NOMO-1 treated with DMSO at 0.1 percent for 48 hours (cell line): ENCODE measurements at regions not wholly inside any gene's neighbourhood (a gene's known extent, or its start where the extent isn't known, plus 50 kb on each side); places are given as distances from the start of the nearest gene placed in this dataset.
"Not testable (repeated sequence)": the region's sequence is repeated elsewhere in the genome, so short reads cannot be mapped to it uniquely, and the experiment has no call there.

Experiments used
- DNase-seq: peaks from one replicate; lab custom pipeline; 2025; ENCODE audit not compliant: unreplicated experiment; lab: John Stamatoyannopoulos, UW

DNA sequence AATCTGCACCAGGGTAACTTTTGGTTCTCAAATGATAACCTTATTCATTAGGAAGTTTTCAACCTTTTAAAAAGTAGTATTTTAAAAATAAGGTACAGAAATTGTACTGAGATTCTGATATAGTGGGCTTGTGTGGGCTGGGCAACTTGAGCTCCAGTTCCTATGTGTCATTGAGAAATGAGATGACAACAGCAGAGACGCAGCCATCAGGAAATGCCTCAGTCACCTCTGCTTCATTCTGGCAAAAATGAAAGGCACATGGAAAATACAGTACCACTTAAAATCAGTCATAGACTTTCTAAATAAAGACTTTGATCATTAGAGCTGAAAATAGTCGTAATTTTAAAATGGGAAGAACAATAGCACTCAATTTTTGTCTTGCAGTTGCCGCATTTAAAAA is 480.2 kb downstream of the PLK2 start:
- DNase-seq, result no peak

DNA sequence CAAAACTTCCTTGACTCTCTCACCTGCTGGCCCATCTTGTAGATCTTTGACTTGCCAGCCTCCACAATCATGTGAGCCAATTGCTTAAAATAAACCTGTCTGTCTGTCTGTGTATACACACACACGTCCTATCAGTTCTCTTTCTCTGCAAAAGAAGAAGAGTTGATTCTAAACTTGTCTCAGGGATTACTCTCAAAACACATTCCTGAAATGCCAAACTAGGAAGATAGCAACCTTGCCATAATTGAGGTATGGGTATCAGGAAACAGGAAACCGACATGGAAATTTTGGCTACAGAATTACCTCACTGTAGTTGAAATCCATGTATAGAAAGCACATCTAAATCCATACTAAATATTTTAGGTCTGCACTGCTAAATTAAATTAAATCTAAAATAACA is 483.4 kb downstream of the PLK2 start:
- DNase-seq, result no peak

DNA sequence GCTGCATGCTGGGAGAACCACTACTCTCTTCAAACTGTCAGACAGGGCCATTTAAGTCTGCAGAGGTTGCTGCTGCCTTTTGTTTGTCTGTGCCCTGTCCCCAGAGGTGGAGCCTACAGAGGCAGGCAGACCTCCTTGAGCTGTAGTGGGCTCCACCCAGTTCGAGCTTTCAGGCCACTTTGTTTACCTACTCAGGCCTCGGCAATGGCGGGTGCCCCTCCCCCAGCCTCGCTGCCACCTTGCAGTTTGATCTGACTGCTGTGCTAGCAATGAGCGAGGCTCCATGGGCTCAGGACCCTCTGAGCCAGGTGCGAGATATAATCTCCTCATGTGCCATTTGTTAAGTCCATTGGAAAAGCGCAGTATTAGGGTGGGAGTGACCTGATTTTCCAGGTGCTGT is 487.8 kb downstream of the PLK2 start:
- not testable (repeated sequence) for DNase-seq

DNA sequence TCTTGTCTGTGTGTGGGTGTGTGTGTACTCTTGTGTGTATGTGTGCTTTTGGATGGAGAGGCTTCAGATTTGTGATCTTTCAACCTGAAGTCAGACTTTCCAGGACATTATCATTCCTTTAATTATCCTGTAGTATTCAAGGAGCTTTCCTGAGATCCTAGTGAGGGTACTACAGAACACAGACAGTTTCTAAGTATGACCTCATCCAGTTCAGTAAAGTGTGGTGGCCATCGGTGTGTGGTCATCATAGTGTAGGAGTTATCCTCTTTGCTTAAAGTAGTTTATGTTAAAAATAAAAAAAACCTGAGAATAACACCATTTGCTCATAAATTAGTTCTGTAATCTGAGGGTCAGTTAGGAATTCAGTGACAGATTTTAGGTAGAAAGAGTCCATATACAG is 478.0 kb upstream of the ACTBL2 start:
- DNase-seq, result no peak

DNA sequence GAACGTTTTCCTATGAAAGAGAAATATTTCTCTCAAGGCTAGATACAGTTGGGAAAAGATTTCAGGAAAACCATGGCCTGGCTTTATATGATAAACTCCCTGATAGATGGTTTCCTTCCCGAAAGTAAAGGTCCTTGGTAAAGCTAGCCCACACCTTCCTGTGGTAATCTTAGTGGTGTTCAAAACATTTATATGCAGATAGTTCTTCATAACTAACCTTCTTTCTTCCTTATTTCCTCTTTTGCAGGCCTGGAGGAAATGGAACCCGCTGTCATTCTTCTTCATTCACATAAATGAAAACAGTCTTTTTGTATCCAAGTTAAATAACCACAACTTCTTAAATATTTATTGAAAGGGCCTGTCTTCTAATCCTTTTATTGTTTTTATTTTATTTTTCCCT is 474.0 kb upstream of the ACTBL2 start:
- DNase-seq, result no peak

DNA sequence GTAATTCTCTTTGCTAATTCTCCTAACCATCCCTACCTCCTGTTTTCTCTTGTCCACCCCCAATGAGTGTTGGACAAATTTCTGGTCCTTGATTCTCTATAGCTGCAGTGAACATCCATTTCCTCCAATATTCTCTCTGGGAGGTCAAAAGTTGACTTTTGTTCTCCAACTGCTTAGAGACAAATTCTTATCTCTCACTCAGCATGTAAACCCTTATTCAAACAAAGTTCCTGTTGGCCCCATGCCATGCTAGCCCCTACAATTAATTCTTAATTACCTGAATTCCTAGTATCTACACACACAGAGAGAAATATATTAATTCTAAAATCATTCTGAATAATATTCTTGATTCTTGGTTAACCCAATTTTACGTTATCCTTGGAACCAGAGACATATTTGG is 472.9 kb upstream of the ACTBL2 start:
- DNase-seq, result no peak

DNA sequence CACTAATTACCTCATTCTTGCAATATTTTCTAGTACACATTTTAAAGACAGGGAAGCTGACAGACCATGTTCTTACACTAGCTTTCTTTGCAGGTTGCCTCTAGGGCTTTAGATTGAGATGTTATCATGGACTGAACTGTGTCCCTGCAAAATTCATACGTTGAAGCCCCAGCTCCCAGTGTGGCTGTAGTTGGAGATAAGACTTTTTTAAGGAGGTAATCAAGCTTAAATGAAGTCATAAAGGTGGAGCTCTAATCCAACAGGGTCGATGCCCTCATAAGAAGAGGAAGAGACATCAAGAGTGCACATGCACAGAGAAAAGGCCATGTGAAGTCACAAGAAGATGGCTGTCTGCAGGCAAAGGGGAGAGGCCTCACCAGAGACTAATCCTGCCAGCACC is 471.2 kb upstream of the ACTBL2 start:
- no peak for DNase-seq

DNA sequence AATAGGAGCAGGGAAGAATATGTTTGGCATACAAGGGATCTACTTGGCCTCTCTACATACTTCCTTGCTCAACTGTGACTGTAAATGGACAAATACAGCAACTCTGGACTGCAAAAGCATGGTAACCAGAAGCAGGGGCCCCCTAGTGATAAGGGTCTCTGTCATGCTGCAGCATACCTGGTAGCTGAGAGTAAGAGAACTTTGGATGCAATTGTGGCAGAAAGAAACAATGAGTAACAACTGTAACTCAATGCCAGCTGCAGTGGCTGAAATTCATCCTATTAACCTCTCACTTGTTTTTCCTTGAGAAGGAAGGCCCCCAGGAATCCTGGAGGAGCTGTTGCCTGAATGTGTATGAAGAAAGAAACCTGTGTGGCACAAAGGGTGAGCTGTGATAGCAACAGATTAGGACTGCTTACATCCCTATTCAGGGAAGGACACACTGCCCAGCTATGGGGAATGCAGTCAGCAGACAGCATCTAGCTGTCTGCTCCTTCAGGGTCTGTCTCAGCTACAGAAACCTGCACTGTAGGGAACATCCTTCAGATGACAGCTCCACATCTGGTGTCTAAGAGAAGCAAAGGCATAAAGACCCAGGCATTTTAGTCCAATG is 468.1 kb upstream of the ACTBL2 start:
- DNase-seq, result no peak

DNA sequence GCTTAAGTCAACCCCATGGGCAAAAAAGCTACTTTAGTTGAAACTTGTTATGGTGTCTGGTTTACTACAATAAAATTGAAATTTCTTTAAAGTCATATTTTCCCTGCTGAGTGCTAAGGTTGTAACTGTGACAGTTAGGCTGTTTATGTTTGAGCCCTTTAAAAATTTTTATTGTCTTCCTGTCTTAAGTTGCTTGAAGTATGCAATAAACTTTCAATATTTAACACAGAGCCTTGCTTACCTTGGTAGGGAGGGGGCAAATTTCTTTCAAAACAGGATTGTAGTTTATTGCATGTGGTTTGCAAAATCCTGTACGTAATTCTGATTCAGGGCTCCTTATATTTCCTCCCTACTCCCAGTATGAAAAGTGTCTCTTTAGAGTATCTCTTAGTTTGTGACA is 465.5 kb upstream of the ACTBL2 start:
- no peak for DNase-seq

DNA sequence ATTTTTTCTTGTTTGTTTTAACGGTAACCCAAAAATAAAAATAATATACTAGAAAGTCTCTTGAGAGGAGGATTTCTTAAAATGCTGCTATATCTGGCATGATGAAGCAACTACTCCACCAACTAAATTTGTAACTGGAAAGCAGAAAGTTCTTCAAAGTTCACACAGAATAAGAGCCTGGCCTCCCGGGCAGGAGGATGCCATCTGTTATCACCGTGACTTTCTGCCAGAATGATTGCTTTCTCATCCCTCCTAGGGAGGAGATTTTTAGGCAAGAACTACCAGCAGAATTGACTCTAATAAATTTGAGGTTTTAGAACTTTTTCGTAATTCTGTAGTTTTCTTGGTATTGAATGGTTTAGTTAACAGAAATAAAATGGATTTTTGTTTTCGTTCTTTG is 464.6 kb upstream of the ACTBL2 start:
- no peak for DNase-seq

DNA sequence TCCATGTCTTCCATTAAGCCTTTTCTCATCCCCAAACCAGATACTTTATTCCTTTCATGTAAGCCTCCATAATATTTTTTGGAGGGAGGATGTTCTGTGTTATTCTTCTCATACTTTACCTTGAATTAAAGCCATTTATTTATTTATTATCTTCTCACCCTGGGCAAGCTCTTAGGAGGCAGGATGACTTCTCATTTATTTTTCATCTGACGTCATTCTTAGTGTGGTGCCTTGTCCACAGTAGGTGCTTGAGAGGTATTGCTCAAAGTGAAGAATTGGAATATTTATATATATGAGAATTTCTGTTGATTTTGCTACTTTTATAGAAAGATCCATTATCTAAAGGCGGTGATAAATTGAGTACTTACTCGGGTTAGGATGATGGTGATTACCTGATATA is 458.3 kb upstream of the ACTBL2 start:
- no peak for DNase-seq

DNA sequence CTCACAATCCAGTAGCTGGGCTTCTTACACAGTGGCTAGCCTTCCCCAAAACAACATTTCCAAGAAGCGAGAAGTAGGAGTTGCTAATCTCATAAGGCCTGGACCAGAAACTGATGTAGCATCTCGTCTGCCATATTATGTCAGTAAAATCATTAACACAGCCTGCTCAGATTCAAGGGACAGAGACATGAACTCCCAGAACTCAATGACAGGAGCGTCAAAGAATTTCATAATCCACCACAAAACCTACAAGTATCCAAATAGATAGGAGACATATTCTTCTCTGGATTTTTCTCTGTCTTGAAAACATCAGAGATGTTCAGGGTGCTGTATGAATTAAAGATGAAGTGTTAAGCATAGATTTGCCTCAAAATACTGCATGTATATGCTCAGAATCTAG is 457.6 kb upstream of the ACTBL2 start:
- no peak for DNase-seq

DNA sequence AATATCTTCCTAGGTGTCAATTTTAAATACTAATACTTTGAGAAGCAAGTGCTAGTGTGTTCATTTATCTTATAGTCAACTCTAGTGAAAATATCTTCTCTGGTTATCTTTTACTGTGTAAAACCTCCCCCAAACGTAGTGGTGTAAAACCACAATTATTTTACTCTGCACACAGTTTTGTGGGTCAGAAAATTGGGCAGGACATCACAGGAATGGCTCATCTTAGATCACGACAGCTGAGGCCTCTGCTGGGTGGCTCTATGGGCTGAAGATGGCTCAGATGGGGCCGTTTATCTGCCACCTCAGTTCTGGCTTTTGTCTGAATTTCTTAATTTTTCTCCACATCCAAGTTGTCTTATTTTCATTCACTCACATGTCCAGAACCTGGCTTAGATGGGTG is 457.2 kb upstream of the ACTBL2 start:
- DNase-seq, result no peak

DNA sequence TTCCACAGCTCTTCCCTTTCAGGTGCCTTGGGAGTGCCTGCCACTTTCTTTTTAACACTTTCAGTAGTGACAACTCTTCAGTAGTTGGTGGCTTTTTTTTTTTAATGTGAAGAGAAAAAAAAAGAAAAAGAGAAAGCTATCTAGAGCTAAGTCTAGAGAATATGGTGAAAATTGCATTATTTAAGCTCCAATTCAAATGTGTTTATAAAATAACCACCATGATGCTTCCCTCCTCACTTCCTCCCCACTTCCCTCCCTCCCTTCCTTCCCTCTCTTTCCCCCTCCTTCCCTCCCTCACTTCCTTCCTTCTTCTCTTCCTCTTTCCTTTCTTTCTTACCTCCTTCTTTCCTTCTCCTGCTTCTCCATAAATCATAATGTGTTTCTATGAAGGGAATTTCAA is 456.7 kb upstream of the ACTBL2 start:
- no peak for DNase-seq

DNA sequence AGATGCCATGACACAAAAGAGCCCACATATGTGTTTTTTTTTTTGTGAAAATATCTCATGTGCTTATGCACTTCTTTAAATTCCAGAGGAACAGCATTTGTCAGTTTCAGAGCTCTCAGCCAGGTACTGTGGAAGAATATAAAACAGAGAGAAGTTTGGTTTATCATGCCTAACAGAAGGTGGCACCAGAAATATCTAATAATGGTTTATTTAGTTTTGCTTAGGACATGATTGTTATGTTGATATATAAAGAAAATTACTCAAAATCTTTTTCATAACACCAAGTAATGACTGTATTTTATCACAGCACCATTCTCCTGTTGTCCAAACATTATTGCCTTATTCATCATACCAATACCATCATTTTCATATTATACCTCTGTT is 455.6 kb upstream of the ACTBL2 start:
- no peak for DNase-seq

DNA sequence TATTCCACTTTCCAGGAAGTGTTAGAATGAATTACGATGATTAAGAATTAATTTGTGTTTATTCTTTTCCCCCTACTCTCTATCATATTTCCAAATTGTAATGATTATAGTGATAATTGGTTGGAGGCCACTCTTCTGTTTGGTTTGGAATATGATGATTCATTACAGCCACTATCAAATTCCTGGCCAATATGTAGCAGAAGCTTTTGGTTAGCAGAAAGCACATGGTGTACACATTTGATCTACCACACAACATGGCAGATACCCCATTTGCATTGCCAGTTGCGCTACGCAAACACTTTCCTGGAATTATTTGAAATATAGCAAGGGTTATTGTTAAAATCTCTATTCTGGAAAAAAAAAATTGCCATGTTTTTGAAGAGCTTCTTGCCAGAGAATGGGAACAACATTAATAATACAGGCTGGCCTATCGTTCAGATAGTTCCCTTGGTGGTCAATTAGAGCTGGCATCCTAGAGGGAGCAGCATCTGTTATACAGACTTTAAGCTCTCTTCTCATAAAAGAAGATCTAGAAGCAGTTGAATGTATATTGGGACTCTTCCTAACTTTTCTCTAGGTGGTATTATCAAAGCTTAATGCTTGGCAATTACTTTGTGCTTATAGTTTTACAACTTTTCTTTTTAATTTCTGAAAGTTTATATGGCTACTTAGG is 455.0 kb upstream of the ACTBL2 start:
- no peak for DNase-seq

DNA sequence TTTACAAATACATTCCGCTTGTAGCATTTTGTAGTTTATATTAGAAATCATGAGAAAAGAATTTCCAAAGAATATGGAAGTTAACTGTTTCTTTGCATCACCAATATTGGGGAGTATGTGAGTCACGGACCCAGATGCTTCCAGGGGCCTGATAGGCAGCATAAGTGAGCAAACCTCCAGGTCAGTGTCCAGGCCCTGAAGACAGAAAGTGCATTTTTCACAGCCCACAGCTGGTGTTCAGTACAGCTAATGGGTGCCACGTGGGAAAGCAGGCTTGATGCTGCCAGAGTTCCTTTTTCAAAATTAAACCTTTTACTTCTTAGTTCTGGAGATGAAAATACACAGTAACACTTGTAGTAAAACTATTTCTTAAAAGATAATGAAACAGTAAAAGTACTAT is 454.4 kb upstream of the ACTBL2 start:
- no peak for DNase-seq

DNA sequence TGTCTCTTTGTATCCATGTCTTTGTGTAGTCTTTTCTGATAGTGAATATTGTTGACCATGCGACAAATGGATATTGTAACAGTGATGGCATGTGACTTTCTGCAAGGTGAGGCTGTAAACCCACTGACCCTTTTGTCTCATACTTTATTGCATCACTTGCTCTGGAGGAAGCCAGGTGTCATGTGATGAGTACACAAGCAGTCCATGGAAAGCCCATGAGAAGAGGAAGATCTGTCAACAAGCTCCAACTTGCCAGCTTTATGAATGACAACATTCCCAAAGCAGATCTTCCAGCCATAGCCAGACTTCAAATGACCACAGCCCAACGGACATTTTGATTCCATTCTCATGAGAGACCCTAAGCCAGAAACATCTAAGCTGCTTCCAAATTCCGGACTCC is 450.1 kb upstream of the ACTBL2 start:
- no peak for DNase-seq

DNA sequence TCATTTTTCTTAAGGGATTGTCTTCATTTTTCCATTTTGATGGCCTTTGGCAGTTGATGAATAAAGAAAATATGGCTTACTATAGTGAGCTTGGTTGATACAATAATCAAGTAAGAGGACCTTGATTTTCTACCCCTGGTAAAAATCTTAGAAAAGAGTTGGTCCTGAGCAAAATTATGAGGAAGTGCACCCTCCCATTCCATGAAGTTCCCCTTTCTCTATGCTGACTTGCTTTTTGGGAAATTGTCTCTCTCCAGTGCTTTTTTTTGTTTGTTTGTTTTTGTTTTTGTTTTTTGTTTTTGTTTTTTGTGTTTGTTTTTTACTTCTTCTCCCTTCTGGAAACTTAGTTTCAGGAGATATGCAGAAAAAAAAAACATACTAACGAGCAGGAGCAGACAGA is 449.2 kb upstream of the ACTBL2 start:
- DNase-seq, result peak; percentile 3

DNA sequence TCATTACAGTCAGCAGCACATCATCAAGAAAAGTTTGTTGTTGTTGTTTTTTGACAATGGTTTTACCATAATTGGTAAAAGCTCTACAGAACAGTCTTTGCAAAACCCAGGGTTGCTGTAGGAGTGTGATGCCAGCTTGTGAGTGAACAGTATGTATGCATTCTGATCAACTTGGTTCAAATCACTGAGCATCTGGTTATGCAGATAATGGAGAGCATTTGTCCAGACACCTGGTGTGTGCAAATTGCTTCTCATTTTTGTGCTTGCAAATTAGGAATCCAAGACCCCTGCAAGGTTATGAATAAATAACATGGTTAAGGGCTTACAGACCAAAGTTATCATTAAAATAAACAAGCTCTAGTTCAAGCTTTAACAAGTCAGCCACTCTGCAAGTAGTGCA is 448.7 kb upstream of the ACTBL2 start:
- no peak for DNase-seq

DNA sequence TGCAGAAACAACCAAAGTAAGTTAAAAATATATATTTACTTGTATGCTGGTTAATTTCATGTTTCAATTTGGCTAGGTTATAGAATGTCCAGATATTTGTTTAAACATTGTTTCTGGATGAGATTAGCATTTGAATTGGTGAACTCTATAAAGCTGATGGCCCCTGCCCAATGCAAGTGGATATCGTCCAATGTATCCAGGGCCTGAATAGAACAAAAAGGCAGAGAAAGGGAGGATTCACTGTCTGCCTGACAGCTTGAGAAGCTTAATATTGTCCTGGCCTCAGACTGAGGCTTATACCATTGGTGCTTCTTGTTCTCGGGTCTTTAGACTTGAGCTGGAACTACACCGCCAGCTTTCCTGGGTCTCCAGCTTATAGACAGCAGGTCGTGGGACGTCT is 446.7 kb upstream of the ACTBL2 start:
- no peak for DNase-seq

DNA sequence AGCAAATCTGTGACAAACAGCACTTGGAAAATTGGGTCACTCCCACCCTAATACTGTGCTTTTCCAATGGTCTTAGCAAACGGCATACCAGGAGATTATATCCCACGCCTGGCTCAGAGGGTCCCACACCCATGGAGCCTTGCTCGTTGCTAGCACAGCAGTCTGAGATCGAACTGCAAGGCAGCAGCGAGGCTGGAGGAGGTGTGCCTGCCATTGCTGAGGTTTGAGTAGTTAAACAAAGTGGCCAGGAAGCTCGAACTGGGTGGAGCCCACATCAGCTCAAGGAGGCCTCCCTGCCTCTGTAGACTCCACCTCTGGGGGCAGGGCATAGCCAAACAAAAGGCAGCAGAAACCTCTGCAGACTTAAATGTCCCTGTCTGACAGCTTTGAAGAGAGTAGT is 440.5 kb upstream of the ACTBL2 start:
- not testable (repeated sequence) for DNase-seq

DNA sequence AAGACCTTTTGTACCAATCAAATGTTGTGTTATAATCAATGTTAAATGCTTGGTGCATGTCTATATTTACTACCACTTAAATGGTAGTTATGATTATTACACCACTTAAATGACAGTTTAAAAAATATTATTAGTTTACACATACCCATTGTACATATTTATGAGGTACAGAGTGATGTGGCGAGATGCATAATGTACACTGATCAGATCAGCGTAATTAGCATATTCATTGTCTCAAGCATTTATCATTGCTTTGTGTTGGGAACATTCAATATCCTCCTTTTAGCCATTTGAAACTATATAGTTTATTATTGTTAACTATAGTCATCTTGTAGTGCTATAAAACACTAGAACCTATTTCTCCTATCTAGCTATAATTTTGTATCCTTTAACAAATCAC is 434.4 kb upstream of the ACTBL2 start:
- DNase-seq, result no peak
